PC-3 (cell line): ENCODE measurements at regions not wholly inside any gene's neighbourhood (a gene's known extent, or its start where the extent isn't known, plus 50 kb on each side); places are given as distances from the start of the nearest gene placed in this dataset.

ENCODE experiments used
- ATAC-seq: fragments of 200-7000 bp; cut with Tn5 transposase; 2 replicates; pipeline ENCODE4 v1.9.1; 2020; ENCODE audit warnings: mild to moderate bottlenecking, moderate library complexity
- BruUV-seq: library from RNA; stranded (reverse); fragments of 400-500 nt; replicated peaks from 2 replicates; lab custom pipeline; 2021; lab: Mats Ljungman, UMichigan
- CTCF ChIA-PET: fragments of 300-600 bp; sonication (Branson Sonifier 250); formaldehyde crosslinking; loops from one replicate; lab custom pipeline; 2022; ENCODE audit warnings: antibody characterized with exemption; lab: Charles Lee
- POLR2A ChIA-PET: fragments of 300-600 bp; sonication (Branson Sonifier 250); formaldehyde crosslinking; loops from one replicate; lab custom pipeline; 2022; ENCODE audit warnings: antibody characterized with exemption; ENCODE audit not compliant: unreplicated experiment; lab: Charles Lee
- DNase-seq: peaks from one replicate; pipeline ENCODE4 v3.0.0-alpha.2; 2015
- H2AFZ ChIP-seq: fragments of 300-600 bp; sonication (generic); 2 replicates; pipeline ENCODE4 v1.6.0; 2016; ENCODE audit warnings: antibody characterized with exemption, low read length
- H3F3A ChIP-seq: fragments of 300-600 bp; sonication (generic); one replicate; pipeline ENCODE4 v1.6.0; 2017; ENCODE audit warnings: antibody characterized with exemption, low read length, control low read depth, mild to moderate bottlenecking; ENCODE audit not compliant: unreplicated experiment
- H3K27ac ChIP-seq: fragments of 300-600 bp; sonication (generic); 2 replicates; pipeline ENCODE4 v1.5.1; 2016; ENCODE audit warnings: mild to moderate bottlenecking, low read length
- H3K27me3 ChIP-seq: fragments of 300-600 bp; sonication (generic); 2 replicates; pipeline ENCODE4 v1.6.1; 2016; ENCODE audit warnings: low read length, mixed read lengths
- H3K36me3 ChIP-seq: fragments of 300-600 bp; sonication (generic); 2 replicates; pipeline ENCODE4 v1.6.1; 2016; ENCODE audit warnings: low read depth, mixed run types, low read length, mixed read lengths
- H3K4me1 ChIP-seq: fragments of 300-600 bp; sonication (generic); 2 replicates; pipeline ENCODE4 v1.5.1; 2016; ENCODE audit warnings: low read length; ENCODE audit not compliant: insufficient read depth
- H3K4me2 ChIP-seq: fragments of 300-600 bp; sonication (generic); 2 replicates; pipeline ENCODE4 v1.6.0; 2016; ENCODE audit warnings: low read length
- H3K4me3 ChIP-seq: fragments of 300-600 bp; sonication (generic); 2 replicates; pipeline ENCODE4 v1.5.1; 2016; ENCODE audit warnings: mild to moderate bottlenecking, low read length, mixed read lengths
- H3K79me2 ChIP-seq: fragments of 300-600 bp; sonication (generic); 2 replicates; pipeline ENCODE4 v1.6.1; 2017; ENCODE audit warnings: low read length, mixed read lengths
- H3K9ac ChIP-seq: fragments of 300-600 bp; sonication (generic); 2 replicates; pipeline ENCODE4 v1.6.0; 2016; ENCODE audit warnings: mild to moderate bottlenecking, low read length
- H3K9me2 ChIP-seq: fragments of 300-600 bp; sonication (generic); replicated peaks from 2 replicates; pipeline ENCODE4 v1.6.1; 2016; ENCODE audit warnings: mixed run types, low read length, mixed read lengths
- H3K9me3 ChIP-seq: fragments of 300-600 bp; sonication (generic); 2 replicates; pipeline ENCODE4 v1.6.1; 2016; ENCODE audit warnings: low read length, mixed read lengths
- H4K20me1 ChIP-seq: fragments of 300-600 bp; sonication (generic); 2 replicates; pipeline ENCODE4 v1.6.1; 2016; ENCODE audit warnings: low read length, mixed read lengths
- EZH2 ChIP-seq: fragments of 300-600 bp; sonication (generic); IDR thresholded peaks from one replicate; pipeline ENCODE4 v1.6.1; 2017; ENCODE audit warnings: antibody characterized with exemption, mild to moderate bottlenecking, low read length; ENCODE audit not compliant: unreplicated experiment
- EZH2phosphoT487 ChIP-seq: fragments of 300-600 bp; sonication (generic); IDR thresholded peaks from 2 replicates; pipeline ENCODE4 v1.6.1; 2018; ENCODE audit warnings: mild to moderate bottlenecking, antibody characterized with exemption, low read length, borderline replicate concordance
- intact Hi-C: fragments of 100-400 bp; cut with micrococcal nuclease; formaldehyde crosslinking; loops from 2 replicates; pipeline ENCODE4 v1.9.0; 2023
- TF ChIP-seq, protein P1 (sequence below): fragments of 300-600 bp; sonication (generic); conservative IDR thresholded peaks from 2 replicates; pipeline ENCODE4 v1.5.1; 2017; ENCODE audit warnings: antibody characterized with exemption, low read depth, mild to moderate bottlenecking, low read length

DNA sequence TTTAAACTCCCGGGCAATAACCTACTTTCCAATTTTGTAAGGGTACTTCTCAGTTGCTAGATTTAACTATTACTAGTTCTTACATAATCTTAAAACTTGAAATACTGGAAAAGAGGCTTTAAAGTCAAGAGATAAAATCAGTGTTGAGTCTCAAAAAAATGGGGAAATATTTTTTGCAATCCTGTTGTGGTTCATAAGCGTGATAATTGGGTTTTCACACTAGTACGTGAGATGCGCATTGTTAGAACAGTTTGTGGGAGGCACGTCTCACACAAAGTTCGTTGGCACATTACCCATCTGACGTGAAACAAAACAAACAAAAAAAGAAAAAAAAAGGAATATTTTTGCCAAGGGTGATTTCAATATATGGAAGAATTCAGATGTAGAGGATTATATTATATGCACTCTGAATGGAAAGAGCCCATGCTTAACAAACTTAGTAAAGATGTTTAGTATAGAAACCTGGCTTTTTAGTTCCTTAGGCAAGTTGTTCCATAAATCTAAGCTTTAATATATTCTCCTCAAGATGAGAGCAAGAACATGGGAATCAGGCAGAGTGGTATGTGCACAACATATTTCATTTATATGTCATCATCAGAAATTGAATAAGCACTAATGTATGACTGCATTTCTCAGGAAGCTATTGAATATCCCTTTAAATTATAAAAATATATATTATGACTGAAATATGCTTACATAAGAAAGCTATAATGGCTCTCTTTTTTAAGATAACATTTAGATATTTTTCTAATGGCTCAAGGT, 73.9 kb upstream of the TNFSF4 start:
- ATAC-seq (no peak), DNase-seq (no peak)
- intact Hi-C loops: no loop called here
- CTCF ChIA-PET: no interaction called here
- Histone ChIP-seq H3K4me3 (no peak overlapping the region), H3K27ac (no peak overlapping the region), H3K36me3 (no peaks in the 10 kb centered on the region), H4K20me1 (no peaks in the 10 kb centered on the region), H3K9me2 (0 out of 2 replicates have a peak, but pooled peaks cover 16% of the 10 kb centered on the region), H3K4me1 (no peaks in the 10 kb centered on the region), H3K79me2 (no peaks in the 10 kb centered on the region), H2AFZ (no peak overlapping the region), H3K27me3 (no peaks in the 10 kb centered on the region), H3F3A (no peaks in the 10 kb centered on the region), H3K9ac (no peak overlapping the region), H3K9me3 (no peaks in the 10 kb centered on the region), H3K4me2 (no peak overlapping the region)
- no peak for TF ChIP-seq EZH2
- POLR2A ChIA-PET: no interaction called here
- no TSS peak for BruUV-seq

DNA sequence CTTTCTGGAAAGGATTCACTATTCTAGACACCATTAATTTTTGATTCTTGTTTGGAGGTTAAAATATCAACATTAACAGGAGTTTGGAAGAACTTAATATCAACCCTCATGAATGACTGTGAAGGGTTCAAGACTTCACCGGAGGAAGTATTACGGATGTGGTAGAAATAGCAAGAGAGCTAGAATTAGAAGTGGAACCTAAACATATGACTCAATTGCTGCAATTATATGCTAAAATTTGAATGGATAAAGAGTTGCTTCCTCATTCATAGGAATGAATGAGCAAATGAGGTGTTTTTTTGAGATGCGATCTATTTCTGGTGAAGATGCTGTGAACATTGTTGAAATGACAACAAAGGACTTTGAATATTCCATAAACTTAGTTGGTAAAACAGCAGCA, 77.9 kb upstream of the TNFSF4 start:
- Histone ChIP-seq H3K4me3 (no peak overlapping the region), H3K27me3 (no peaks in the 10 kb centered on the region), H4K20me1 (no peaks in the 10 kb centered on the region), H2AFZ (no peak overlapping the region), H3K9me3 (no peaks in the 10 kb centered on the region), H3K9me2 (0 out of 2 replicates have a peak, but pooled peaks cover 9% of the 10 kb centered on the region), H3F3A (no peaks in the 10 kb centered on the region), H3K4me1 (no peaks in the 10 kb centered on the region), H3K27ac (no peak overlapping the region), H3K36me3 (no peaks in the 10 kb centered on the region), H3K79me2 (no peaks in the 10 kb centered on the region), H3K4me2 (no peak overlapping the region), H3K9ac (no peak overlapping the region)
- intact Hi-C loops: no loop called here
- no peak for ATAC-seq
- DNase-seq: no peak
- CTCF ChIA-PET: interaction anchor here (0.8 kb wide), 1 partner anchor 46 kb away, joined by 3 read pairs; no protein-coding TSS in a partner anchor
- no peak for TF ChIP-seq EZH2phosphoT487
- no peak for TF ChIP-seq EZH2
- TF ChIP-seq, protein P1, sequence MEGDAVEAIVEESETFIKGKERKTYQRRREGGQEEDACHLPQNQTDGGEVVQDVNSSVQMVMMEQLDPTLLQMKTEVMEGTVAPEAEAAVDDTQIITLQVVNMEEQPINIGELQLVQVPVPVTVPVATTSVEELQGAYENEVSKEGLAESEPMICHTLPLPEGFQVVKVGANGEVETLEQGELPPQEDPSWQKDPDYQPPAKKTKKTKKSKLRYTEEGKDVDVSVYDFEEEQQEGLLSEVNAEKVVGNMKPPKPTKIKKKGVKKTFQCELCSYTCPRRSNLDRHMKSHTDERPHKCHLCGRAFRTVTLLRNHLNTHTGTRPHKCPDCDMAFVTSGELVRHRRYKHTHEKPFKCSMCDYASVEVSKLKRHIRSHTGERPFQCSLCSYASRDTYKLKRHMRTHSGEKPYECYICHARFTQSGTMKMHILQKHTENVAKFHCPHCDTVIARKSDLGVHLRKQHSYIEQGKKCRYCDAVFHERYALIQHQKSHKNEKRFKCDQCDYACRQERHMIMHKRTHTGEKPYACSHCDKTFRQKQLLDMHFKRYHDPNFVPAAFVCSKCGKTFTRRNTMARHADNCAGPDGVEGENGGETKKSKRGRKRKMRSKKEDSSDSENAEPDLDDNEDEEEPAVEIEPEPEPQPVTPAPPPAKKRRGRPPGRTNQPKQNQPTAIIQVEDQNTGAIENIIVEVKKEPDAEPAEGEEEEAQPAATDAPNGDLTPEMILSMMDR: no peak
- POLR2A ChIA-PET: no interaction called here
- BruUV-seq: no TSS peak

DNA sequence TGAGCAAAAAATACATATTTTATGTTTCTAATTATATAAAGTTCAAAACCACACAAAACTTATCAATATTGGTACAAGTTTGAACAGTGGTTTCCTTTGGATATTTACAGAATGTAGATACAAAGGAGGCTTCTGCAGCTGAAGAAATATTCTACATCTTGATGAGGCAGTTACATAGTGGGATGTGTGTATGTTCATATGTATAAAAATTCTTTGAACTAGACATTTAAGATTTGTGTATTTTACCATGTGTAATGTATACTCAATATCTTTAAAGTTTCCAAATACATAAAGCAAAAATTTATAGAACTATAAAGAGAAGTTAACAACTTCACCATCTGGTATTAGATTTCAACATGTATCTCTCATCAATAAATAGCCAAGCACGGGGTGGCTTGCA, 80.7 kb upstream of the TNFSF4 start:
- TF ChIP-seq EZH2: no peak
- TF ChIP-seq EZH2phosphoT487: no peak
- TF ChIP-seq, protein P1: no peak
- H3K36me3 ChIP-seq: no peaks in the 10 kb centered on the region
- H3K79me2 ChIP-seq: no peaks in the 10 kb centered on the region
- no peaks in the 10 kb centered on the region for H3K4me1 ChIP-seq
- H4K20me1 ChIP-seq: no peaks in the 10 kb centered on the region
- DNase-seq: no peak
- peak; percentile 96 for ATAC-seq
- no peaks in the 10 kb centered on the region for H3K9me3 ChIP-seq
- no TSS peak for BruUV-seq
- intact Hi-C loops: no loop called here
- no peak overlapping the region for H2AFZ ChIP-seq
- ChIA-PET CTCF (no interaction called here), POLR2A (no interaction called here)
- no peak overlapping the region for H3K9ac ChIP-seq
- H3K27ac ChIP-seq: no peak overlapping the region
- 0 out of 2 replicates have a peak, but pooled peaks cover 3% of the 10 kb centered on the region for H3K9me2 ChIP-seq
- no peaks in the 10 kb centered on the region for H3K27me3 ChIP-seq
- no peaks in the 10 kb centered on the region for H3F3A ChIP-seq
- H3K4me2 ChIP-seq: no peak overlapping the region
- H3K4me3 ChIP-seq: no peak overlapping the region
